HEK293T (cell line): ENCODE measurements at regions not wholly inside any gene's neighbourhood (a gene's known extent, or its start where the extent isn't known, plus 50 kb on each side); places are given as distances from the start of the nearest gene placed in this dataset.

Experiments used
- BHLHE40 ChIP-seq: fragments of 450-650 bp; IDR thresholded peaks from 2 replicates; pipeline ENCODE4 v1.6.1; 2016; ENCODE audit warnings: mild to moderate bottlenecking, moderate library complexity, borderline replicate concordance
- CTBP1 ChIP-seq: fragments of 450-650 bp; IDR thresholded peaks from 2 replicates; pipeline ENCODE4 v1.6.1; 2016; ENCODE audit warnings: borderline replicate concordance
- FOXA1 ChIP-seq: fragments of 450-650 bp; IDR thresholded peaks from 2 replicates; pipeline ENCODE4 v1.6.1; 2016; ENCODE audit warnings: mild to moderate bottlenecking
- FOXK2 ChIP-seq: fragments of 450-650 bp; IDR thresholded peaks from 2 replicates; pipeline ENCODE4 v1.6.1; 2016; ENCODE audit warnings: mild to moderate bottlenecking
- HDGF ChIP-seq: fragments of 450-650 bp; IDR thresholded peaks from 2 replicates; pipeline ENCODE4 v1.6.1; 2017; ENCODE audit warnings: antibody characterized with exemption, borderline replicate concordance
- L3MBTL2 ChIP-seq: fragments of 450-650 bp; conservative IDR thresholded peaks from 2 replicates; pipeline ENCODE4 v1.6.1; 2016; ENCODE audit warnings: mild to moderate bottlenecking
- NFRKB ChIP-seq: fragments of 450-650 bp; IDR thresholded peaks from 2 replicates; pipeline ENCODE4 v1.6.1; 2016; ENCODE audit warnings: mild to moderate bottlenecking, moderate library complexity
- PKNOX1 ChIP-seq: fragments of 450-650 bp; IDR thresholded peaks from 2 replicates; pipeline ENCODE4 v1.6.1; 2016
- SP1 ChIP-seq: fragments of 450-650 bp; IDR thresholded peaks from 2 replicates; pipeline ENCODE4 v1.6.1; 2017
- TARDBP ChIP-seq: fragments of 450-650 bp; IDR thresholded peaks from 2 replicates; pipeline ENCODE4 v1.6.1; 2016

DNA sequence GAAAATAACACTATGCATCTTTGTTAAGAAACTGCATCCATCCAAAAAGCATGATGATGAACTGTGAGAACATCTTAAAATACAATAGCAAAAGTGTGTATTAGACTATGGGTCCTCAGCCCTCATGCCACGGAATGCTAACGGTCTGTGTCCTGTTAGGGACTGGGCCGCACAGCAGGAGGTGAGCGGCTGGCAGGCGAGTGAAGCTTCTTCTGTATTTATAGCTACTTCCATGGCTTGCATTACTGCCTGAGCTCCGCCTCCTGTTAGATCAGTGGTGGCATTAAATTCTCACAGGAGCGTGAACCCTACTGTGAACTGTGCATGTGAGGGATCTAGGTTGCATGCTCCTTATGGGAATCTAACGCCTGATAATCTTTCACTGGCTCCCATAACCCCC, 129.8 kb downstream of the NXNL2 start:
- TF ChIP-seq CTBP1 (no peak), FOXA1 (no peak), NFRKB (no peak), L3MBTL2 (no peak), BHLHE40 (no peak), HDGF (no peak), FOXK2 (no peak), PKNOX1 (no peak), SP1 (no peak), TARDBP (no peak)
